ENCODE measurements at regions not wholly inside any gene's neighbourhood (a gene's known extent, or its start where the extent isn't known, plus 50 kb on each side); places are given as distances from the start of the nearest gene placed in this dataset.

- no peaks in the 10 kb centered on the region for H3K9me3 ChIP-seq
- no peaks in the 10 kb centered on the region for H3K27me3 ChIP-seq
- no peaks in the 10 kb centered on the region for H3K4me1 ChIP-seq (ENCODE audit: insufficient read depth)
- H3K36me3 ChIP-seq, result no peaks in the 10 kb centered on the region
- H3K27ac ChIP-seq, result no peak overlapping the region
- intact Hi-C loops (cut with DNase I), result loop anchor here in 1 of 4 donors (10.0 kb wide), 1 partner anchor 137 kb away; no protein-coding TSS in a partner anchor
- DNase-seq, result no peak
- 87 to 88% (median 88%) methylated on average over 7 of the region's 7 CpGs for WGBS, 3 donors
- TF ChIP-seq POLR2A (IDR thresholded peaks at IDR 0.05), result no peak
- no peak for TF ChIP-seq EP300 (IDR thresholded peaks at IDR 0.05)
- no peak for TF ChIP-seq CTCF (IDR thresholded peaks at IDR 0.05)
- no peak overlapping the region for H3K4me3 ChIP-seq
These were observed 162.3 kb downstream of the FGF18 start for GRCh38 chr5:171581781-171582180.

- Histone ChIP-seq H3K27ac (no peak overlapping the region), H3K4me1 (ENCODE audit: insufficient read depth) (no peaks in the 10 kb centered on the region), H3K4me3 (no peak overlapping the region), H3K9me3 (no peaks in the 10 kb centered on the region), H3K27me3 (no peaks in the 10 kb centered on the region), H3K36me3 (no peaks in the 10 kb centered on the region)
- DNase-seq, result no peak
- TF ChIP-seq CTCF (IDR thresholded peaks at IDR 0.05) (no peak), POLR2A (IDR thresholded peaks at IDR 0.05) (no peak), EP300 (IDR thresholded peaks at IDR 0.05) (no peak)
- 89 to 93% (median 92%) methylated on average over 5 of the region's 5 CpGs for WGBS, 3 donors
- intact Hi-C loops (cut with DNase I), result loop anchor here in 1 of 4 donors (10.0 kb wide), 1 partner anchor 138 kb away; no protein-coding TSS in a partner anchor
These were observed 163.4 kb downstream of the FGF18 start for GRCh38 chr5:171582849-171583248.

GRCh38 chr5:171585981-171586380 lies 166.5 kb downstream of the FGF18 start:
- H3K27me3 ChIP-seq, result no peaks in the 10 kb centered on the region
- no peak for DNase-seq
- H3K4me3 ChIP-seq, result no peak overlapping the region
- no peak for TF ChIP-seq POLR2A (IDR thresholded peaks at IDR 0.05)
- no peak for TF ChIP-seq EP300 (IDR thresholded peaks at IDR 0.05)
- TF ChIP-seq CTCF (IDR thresholded peaks at IDR 0.05), result no peak
- H3K4me1 ChIP-seq (ENCODE audit: insufficient read depth), result no peaks in the 10 kb centered on the region
- 85 to 90% (median 86%) methylated on average over 9 of the region's 9 CpGs for WGBS, 3 donors
- intact Hi-C loops (cut with DNase I), result loop anchor here in 1 of 4 donors (10.0 kb wide), 1 partner anchor 141 kb away; no protein-coding TSS in a partner anchor
- H3K27ac ChIP-seq, result no peak overlapping the region
- no peaks in the 10 kb centered on the region for H3K36me3 ChIP-seq
- H3K9me3 ChIP-seq, result no peaks in the 10 kb centered on the region

- H3K36me3 ChIP-seq, result no peaks in the 10 kb centered on the region
- no peaks in the 10 kb centered on the region for H3K9me3 ChIP-seq
- no peak for TF ChIP-seq POLR2A (IDR thresholded peaks at IDR 0.05)
- no peak for TF ChIP-seq EP300 (IDR thresholded peaks at IDR 0.05)
- no peak for TF ChIP-seq CTCF (IDR thresholded peaks at IDR 0.05)
- no peak overlapping the region for H3K27ac ChIP-seq
- H3K4me1 ChIP-seq (ENCODE audit: insufficient read depth), result no peaks in the 10 kb centered on the region
- intact Hi-C loops (cut with DNase I), result loop anchor here in 1 of 4 donors (10.0 kb wide), 1 partner anchor 142 kb away; no protein-coding TSS in a partner anchor
- no peaks in the 10 kb centered on the region for H3K27me3 ChIP-seq
- 66 to 73% (median 69%) methylated on average over 4 of the region's 4 CpGs for WGBS, 3 donors
- DNase-seq, result no peak
- H3K4me3 ChIP-seq, result no peak overlapping the region
These were observed 167.0 kb downstream of the FGF18 start for GRCh38 chr5:171586436-171586835.

Data from ovary (tissue), 7 donors.